ENCODE measurements at regions not wholly inside any gene's neighbourhood (a gene's known extent, or its start where the extent isn't known, plus 50 kb on each side); places are given as distances from the start of the nearest gene placed in this dataset.
"Not testable (repeated sequence)": the region's sequence is repeated elsewhere in the genome, so short reads cannot be mapped to it uniquely, and the experiment has no call there.

- Mint-ChIP-seq H3K27me3 (ENCODE audit: low read depth) (no peaks in the 10 kb centered on the region), H3K4me1 (no peaks in the 10 kb centered on the region), H3K4me3 (no peak overlapping the region), H3K27ac (no peak overlapping the region), H3K36me3 (peaks cover 4% of the 10 kb centered on the region; the same call in 1 of the 2 replicates), H3K9me3 (peaks cover 13% of the 10 kb centered on the region)
- ChIA-PET POLR2A (no interaction called here), CTCF (no interaction called here)
- TF ChIP-seq ELF4 (CRISPR knock-in tag; IDR thresholded peaks at IDR 0.05; ENCODE audit: low read depth) (no peak), AR (CRISPR knock-in tag; IDR thresholded peaks at IDR 0.05) (no peak), ATF2 (CRISPR knock-in tag; IDR thresholded peaks at IDR 0.05; ENCODE audit: borderline replicate concordance, low read depth) (no peak)
- DNase-seq (ENCODE audit: low spot score) (no peak), ATAC-seq (no peak)
Measured at GRCh38 chr3:75300606-75301005, 363.5 kb upstream of the FRG2C start.

GRCh38 chr3:75301050-75301449, 363.1 kb upstream of the FRG2C start:
- CTCF ChIA-PET; H3K4me3 Mint-ChIP-seq; H3K27ac Mint-ChIP-seq; H3K36me3 Mint-ChIP-seq; H3K4me1 Mint-ChIP-seq; DNase-seq (ENCODE audit: low spot score); H3K27me3 Mint-ChIP-seq (ENCODE audit: low read depth); POLR2A ChIA-PET; ATAC-seq: not testable (repeated sequence)
- peaks cover 13% of the 10 kb centered on the region for H3K9me3 Mint-ChIP-seq

- Mint-ChIP-seq H3K4me3 (no peak overlapping the region), H3K27me3 (ENCODE audit: low read depth) (no peaks in the 10 kb centered on the region), H3K9me3 (peaks cover 2% of the 10 kb centered on the region), H3K36me3 (peaks cover under 1% of the 10 kb centered on the region; the same call in 1 of the 2 replicates), H3K4me1 (no peaks in the 10 kb centered on the region), H3K27ac (no peak overlapping the region)
- POLR2A ChIA-PET: no interaction called here
- TF ChIP-seq TCF7 (CRISPR knock-in tag; IDR thresholded peaks at IDR 0.05; ENCODE audit: low read depth): no peak
- no peak for TF ChIP-seq IRF1 (CRISPR knock-in tag; IDR thresholded peaks at IDR 0.05)
- CTCF ChIA-PET: interaction anchor here (0.9 to 1.1 kb wide), 2 partner anchors 10 to 1663 kb away, joined by 3 read pairs; no protein-coding TSS in a partner anchor
- no peak for ATAC-seq
- no peak for DNase-seq (ENCODE audit: low spot score)
Measured at GRCh38 chr3:75303741-75304140, 360.4 kb upstream of the FRG2C start.

GRCh38 chr3:75305901-75306300, 358.2 kb upstream of the FRG2C start:
- H3K4me3 Mint-ChIP-seq: no peak overlapping the region
- H3K27me3 Mint-ChIP-seq (ENCODE audit: low read depth): no peaks in the 10 kb centered on the region
- no peaks in the 10 kb centered on the region for H3K4me1 Mint-ChIP-seq
- POLR2A ChIA-PET: no interaction called here
- CTCF ChIA-PET: no interaction called here
- ATAC-seq (no peak), DNase-seq (ENCODE audit: low spot score) (no peak)
- H3K36me3 Mint-ChIP-seq: no peaks in the 10 kb centered on the region
- no peaks in the 10 kb centered on the region for H3K9me3 Mint-ChIP-seq
- no peak overlapping the region for H3K27ac Mint-ChIP-seq
- no peak for TF ChIP-seq ZNF219 (CRISPR knock-in tag; IDR thresholded peaks at IDR 0.05; ENCODE audit: borderline replicate concordance)
- no peak for TF ChIP-seq USF1 (CRISPR knock-in tag; IDR thresholded peaks at IDR 0.05)
- TF ChIP-seq IRF2 (CRISPR knock-in tag; IDR thresholded peaks at IDR 0.05; ENCODE audit: borderline replicate concordance, low read depth): no peak
- TF ChIP-seq FOXJ3 (CRISPR knock-in tag; IDR thresholded peaks at IDR 0.05; ENCODE audit: borderline replicate concordance): no peak

- ATAC-seq; H3K27ac Mint-ChIP-seq; H3K9me3 Mint-ChIP-seq; DNase-seq (ENCODE audit: low spot score); H3K27me3 Mint-ChIP-seq (ENCODE audit: low read depth); POLR2A ChIA-PET; H3K36me3 Mint-ChIP-seq; H3K4me3 Mint-ChIP-seq; H3K4me1 Mint-ChIP-seq: not testable (repeated sequence)
- CTCF ChIA-PET: interaction anchor here (0.6 to 1.7 kb wide), 3 partner anchors 29 to 120 kb away, joined by 3 to 6 read pairs (median 3); no protein-coding TSS in a partner anchor
Measured at GRCh38 chr3:75311306-75311705, 352.8 kb upstream of the FRG2C start.

GRCh38 chr3:75312469-75312868, 351.7 kb upstream of the FRG2C start:
- H3K27ac Mint-ChIP-seq; H3K4me3 Mint-ChIP-seq; POLR2A ChIA-PET; H3K9me3 Mint-ChIP-seq; H3K36me3 Mint-ChIP-seq; CTCF ChIA-PET; DNase-seq (ENCODE audit: low spot score); ATAC-seq; H3K27me3 Mint-ChIP-seq (ENCODE audit: low read depth); H3K4me1 Mint-ChIP-seq: not testable (repeated sequence)

GRCh38 chr3:75319776-75320175, 344.4 kb upstream of the FRG2C start:
- CTCF ChIA-PET; H3K4me3 Mint-ChIP-seq; ATAC-seq; H3K27ac Mint-ChIP-seq; DNase-seq (ENCODE audit: low spot score); H3K36me3 Mint-ChIP-seq; POLR2A ChIA-PET; H3K9me3 Mint-ChIP-seq; H3K27me3 Mint-ChIP-seq (ENCODE audit: low read depth): not testable (repeated sequence)
- peaks cover 26% of the 10 kb centered on the region for H3K4me1 Mint-ChIP-seq

Data from WTC11 (cell line).